Epithelial cell of esophagus (primary cell): ENCODE measurements at regions not wholly inside any gene's neighbourhood (a gene's known extent, or its start where the extent isn't known, plus 50 kb on each side); places are given as distances from the start of the nearest gene placed in this dataset.

Source experiments
- DNase-seq: peaks from one replicate; pipeline ENCODE4 v3.0.0; 2010; ENCODE audit warnings: low read depth
- H3K4me3 ChIP-seq: 2 replicates; pipeline ENCODE4 v1.5.1; 2011; ENCODE audit warnings: mild to moderate bottlenecking, low read length, control low read depth
- TF ChIP-seq, protein P1 (sequence below): IDR thresholded peaks from 2 replicates; pipeline ENCODE4 v1.5.1; 2011; ENCODE audit warnings: low read depth, mild to moderate bottlenecking, low read length, control low read depth, inconsistent platforms; ENCODE audit not compliant: insufficient read depth; ENCODE audit errors: missing control alignments

GRCh38 chr4:65193985-65194384, 476.3 kb downstream of the EPHA5 start:
- TF ChIP-seq, protein P1, sequence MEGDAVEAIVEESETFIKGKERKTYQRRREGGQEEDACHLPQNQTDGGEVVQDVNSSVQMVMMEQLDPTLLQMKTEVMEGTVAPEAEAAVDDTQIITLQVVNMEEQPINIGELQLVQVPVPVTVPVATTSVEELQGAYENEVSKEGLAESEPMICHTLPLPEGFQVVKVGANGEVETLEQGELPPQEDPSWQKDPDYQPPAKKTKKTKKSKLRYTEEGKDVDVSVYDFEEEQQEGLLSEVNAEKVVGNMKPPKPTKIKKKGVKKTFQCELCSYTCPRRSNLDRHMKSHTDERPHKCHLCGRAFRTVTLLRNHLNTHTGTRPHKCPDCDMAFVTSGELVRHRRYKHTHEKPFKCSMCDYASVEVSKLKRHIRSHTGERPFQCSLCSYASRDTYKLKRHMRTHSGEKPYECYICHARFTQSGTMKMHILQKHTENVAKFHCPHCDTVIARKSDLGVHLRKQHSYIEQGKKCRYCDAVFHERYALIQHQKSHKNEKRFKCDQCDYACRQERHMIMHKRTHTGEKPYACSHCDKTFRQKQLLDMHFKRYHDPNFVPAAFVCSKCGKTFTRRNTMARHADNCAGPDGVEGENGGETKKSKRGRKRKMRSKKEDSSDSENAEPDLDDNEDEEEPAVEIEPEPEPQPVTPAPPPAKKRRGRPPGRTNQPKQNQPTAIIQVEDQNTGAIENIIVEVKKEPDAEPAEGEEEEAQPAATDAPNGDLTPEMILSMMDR, result no peak
- DNase-seq, result no peak
- H3K4me3 ChIP-seq, result no peak overlapping the region

DNA sequence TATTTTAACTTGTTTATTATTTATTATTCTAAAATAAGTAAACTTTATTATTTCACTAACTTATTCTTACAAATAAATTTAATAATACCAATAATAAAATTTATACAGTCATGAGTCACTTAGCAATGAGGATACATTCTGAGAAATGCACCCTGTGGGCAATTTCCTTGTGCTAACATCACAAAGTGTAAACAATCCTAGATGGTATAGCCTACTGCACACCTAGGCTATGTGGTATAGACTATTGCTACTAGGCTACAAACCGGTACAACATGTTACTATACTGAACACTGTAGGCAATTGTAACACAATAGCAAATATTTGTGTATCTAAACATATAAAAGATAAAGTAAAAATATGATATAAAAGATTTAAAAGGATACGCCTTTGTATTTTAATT, 479.5 kb downstream of the EPHA5 start:
- DNase-seq, result peak; percentile 9
- TF ChIP-seq, protein P1, result no peak

GRCh38 chr4:65175585-65175984, 494.7 kb downstream of the EPHA5 start:
- DNase-seq, result no peak
- TF ChIP-seq, protein P1, result no peak
- no peak overlapping the region for H3K4me3 ChIP-seq

More for the DNA sequence above, 479.5 kb downstream of the EPHA5 start:
- no peak overlapping the region for H3K4me3 ChIP-seq

DNA sequence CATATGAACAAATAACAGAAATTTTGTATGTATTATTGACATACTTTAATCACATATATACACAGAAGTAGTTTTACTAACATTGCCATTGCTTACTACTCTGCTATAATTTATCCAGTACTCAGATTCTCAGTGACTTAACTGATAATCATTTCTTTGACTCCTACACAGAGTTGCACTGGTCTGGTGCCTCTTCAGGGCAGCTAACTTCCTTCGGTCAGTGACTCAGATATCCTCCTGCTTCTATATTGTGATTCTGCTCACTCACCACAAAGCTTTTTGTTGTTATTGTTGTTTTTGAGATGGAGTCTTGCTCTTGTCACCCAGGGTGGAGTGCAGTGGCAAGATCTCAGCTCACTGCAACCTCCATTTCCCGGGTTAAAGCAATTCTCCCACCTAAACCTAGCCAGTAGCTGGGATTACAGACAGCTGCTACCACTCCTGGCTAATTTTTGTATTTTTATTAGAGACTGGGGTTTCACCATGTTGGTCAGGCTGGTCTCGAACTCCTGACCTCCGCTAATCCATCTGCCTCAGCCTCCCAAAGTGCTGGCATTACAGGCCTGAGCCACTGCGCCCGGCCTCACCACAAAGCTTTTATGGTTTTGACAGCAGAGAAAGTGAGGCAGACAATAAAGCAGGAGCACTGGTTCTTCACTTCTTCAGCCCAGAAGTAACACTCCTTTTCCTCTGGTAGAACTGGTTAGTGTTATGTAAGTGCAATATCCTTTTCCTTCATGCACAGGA, 499.3 kb downstream of the EPHA5 start:
- no peak overlapping the region for H3K4me3 ChIP-seq
- no peak for DNase-seq
- TF ChIP-seq, protein P1, result no peak

GRCh38 chr4:65167719-65168118, 502.6 kb downstream of the EPHA5 start:
- TF ChIP-seq, protein P1, result no peak
- no peak overlapping the region for H3K4me3 ChIP-seq
- DNase-seq, result no peak

- no peak for DNase-seq
- TF ChIP-seq, protein P1, result no peak
- no peak overlapping the region for H3K4me3 ChIP-seq
Measured at GRCh38 chr4:65152205-65152604, 518.1 kb downstream of the EPHA5 start.

- DNase-seq, result peak; percentile 40
- TF ChIP-seq, protein P1, result no peak
- H3K4me3 ChIP-seq, result no peak overlapping the region
Measured at GRCh38 chr4:65139998-65140397, 530.3 kb downstream of the EPHA5 start.
